Tibial nerve (tissue), 4 donors: ENCODE measurements at regions not wholly inside any gene's neighbourhood (a gene's known extent, or its start where the extent isn't known, plus 50 kb on each side); places are given as distances from the start of the nearest gene placed in this dataset.
"Not testable (repeated sequence)": the region's sequence is repeated elsewhere in the genome, so short reads cannot be mapped to it uniquely, and the experiment has no call there.

Source experiments
- DNase-seq, 2 donors: peaks; one replicate each; pipeline ENCODE4 v3.0.0-alpha.2; 2019; ENCODE audit warnings: low spot score in 2 of 2
- H3K27ac ChIP-seq, 4 donors: fragments of 200-600 bp; sonication (generic) in 3 of 4; one replicate each; pipeline ENCODE4 v1.5.1; 2017 to 2019; ENCODE audit warnings: mild to moderate bottlenecking in 1 of 4
- H3K27me3 ChIP-seq, 2 donors: fragments of 200-600 bp; sonication (generic) in 1 of 2; one replicate each; pipeline versions ENCODE4 v1.5.1 to v1.6.0; 2017 to 2019
- H3K36me3 ChIP-seq, 3 donors: fragments of 200-600 bp; sonication (generic); one replicate each; pipeline ENCODE4 v1.5.1; 2018 to 2019
- H3K4me1 ChIP-seq, 4 donors: fragments of 200-600 bp; sonication (generic) in 3 of 4; one replicate each; pipeline ENCODE4 v1.5.1; 2017 to 2019
- H3K4me3 ChIP-seq, 4 donors: fragments of 200-600 bp; sonication (generic) in 3 of 4; one replicate each; pipeline ENCODE4 v1.5.1; 2017 to 2019; ENCODE audit warnings: mild to moderate bottlenecking in 1 of 4, moderate library complexity in 1 of 4
- H3K9me3 ChIP-seq, 4 donors: fragments of 200-600 bp; sonication (generic) in 3 of 4; one replicate each; pipeline ENCODE4 v1.5.1; 2017 to 2019
- EP300 ChIP-seq, 2 donors: sonication (generic); formaldehyde crosslinking; IDR thresholded peaks; one replicate each; pipeline ENCODE4 v1.6.1; 2017; ENCODE audit warnings: antibody characterized with exemption in 2 of 2, mild to moderate bottlenecking in 1 of 2
- POLR2A ChIP-seq, 2 donors: fragments of 450-650 bp; IDR thresholded peaks; one replicate each; pipeline ENCODE4 v1.6.1; 2017; ENCODE audit warnings: antibody characterized with exemption in 2 of 2, mild to moderate bottlenecking in 2 of 2, moderate library complexity in 2 of 2
- WGBS, 2 donors: methylation state at CpG; one replicate each; pipeline ENCODE4 v1.1.5; 2018; 5-methylcytosine and 5-hydroxymethylcytosine counted together
- TF ChIP-seq, protein P1 (sequence below), 5 experiments: fragments of 200-600 bp in 3 of 5; fragments of 450-650 bp in 2 of 5; sonication (generic) in 3 of 5; IDR thresholded peaks; one replicate each; pipeline ENCODE4 v1.5.1; 2016 to 2019; ENCODE audit warnings: antibody characterized with exemption in 5 of 5, mild to moderate bottlenecking in 3 of 5, moderate library complexity in 2 of 5

DNA sequence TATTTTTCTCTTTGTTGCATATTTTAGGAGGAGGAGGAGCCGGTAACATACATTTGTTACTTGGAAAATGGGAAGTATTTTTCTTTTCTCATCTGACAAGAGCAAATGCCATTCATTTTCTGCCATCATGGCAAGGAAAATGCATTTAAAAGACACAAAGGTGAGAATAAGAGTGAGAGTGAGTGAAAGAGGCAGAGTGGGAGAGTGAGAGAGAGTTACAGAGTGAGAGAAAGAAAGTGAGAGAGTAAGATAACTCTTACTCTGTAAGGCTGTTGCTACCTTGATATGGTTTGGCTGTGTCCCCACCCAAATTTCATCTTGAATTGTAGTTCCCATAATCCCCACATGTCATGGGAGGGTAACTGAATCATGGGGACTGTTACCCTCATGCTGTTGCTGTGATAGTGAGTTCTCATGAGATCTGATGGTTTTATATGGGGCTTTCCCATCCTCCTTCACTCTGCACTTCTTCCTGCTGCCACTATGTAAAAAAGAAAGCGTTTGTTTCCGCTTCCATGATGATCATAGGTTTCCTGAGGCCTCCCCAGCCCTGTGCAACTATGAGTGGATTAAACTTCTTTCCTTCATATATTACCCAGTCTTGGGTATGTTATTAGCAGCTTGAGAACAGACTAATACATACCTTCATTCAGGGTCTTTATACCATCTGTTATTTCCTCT is 64.2 kb downstream of the ASCL1 start:
- H3K4me3 ChIP-seq = no peak overlapping the region
- no peak for TF ChIP-seq POLR2A (IDR thresholded peaks at IDR 0.05)
- TF ChIP-seq, protein P1, sequence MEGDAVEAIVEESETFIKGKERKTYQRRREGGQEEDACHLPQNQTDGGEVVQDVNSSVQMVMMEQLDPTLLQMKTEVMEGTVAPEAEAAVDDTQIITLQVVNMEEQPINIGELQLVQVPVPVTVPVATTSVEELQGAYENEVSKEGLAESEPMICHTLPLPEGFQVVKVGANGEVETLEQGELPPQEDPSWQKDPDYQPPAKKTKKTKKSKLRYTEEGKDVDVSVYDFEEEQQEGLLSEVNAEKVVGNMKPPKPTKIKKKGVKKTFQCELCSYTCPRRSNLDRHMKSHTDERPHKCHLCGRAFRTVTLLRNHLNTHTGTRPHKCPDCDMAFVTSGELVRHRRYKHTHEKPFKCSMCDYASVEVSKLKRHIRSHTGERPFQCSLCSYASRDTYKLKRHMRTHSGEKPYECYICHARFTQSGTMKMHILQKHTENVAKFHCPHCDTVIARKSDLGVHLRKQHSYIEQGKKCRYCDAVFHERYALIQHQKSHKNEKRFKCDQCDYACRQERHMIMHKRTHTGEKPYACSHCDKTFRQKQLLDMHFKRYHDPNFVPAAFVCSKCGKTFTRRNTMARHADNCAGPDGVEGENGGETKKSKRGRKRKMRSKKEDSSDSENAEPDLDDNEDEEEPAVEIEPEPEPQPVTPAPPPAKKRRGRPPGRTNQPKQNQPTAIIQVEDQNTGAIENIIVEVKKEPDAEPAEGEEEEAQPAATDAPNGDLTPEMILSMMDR (IDR thresholded peaks at IDR 0.05) = no peak
- TF ChIP-seq EP300 (IDR thresholded peaks at IDR 0.05) = no peak
- H3K27me3 ChIP-seq = no peaks in the 10 kb centered on the region
- H3K36me3 ChIP-seq = no peaks in the 10 kb centered on the region
- no peaks in the 10 kb centered on the region for H3K9me3 ChIP-seq
- DNase-seq = no peak
- H3K27ac ChIP-seq = no peak overlapping the region
- H3K4me1 ChIP-seq = no peaks in the 10 kb centered on the region
- WGBS, 2 donors = 78 to 87% methylated on average over 3 of the region's 3 CpGs

DNA sequence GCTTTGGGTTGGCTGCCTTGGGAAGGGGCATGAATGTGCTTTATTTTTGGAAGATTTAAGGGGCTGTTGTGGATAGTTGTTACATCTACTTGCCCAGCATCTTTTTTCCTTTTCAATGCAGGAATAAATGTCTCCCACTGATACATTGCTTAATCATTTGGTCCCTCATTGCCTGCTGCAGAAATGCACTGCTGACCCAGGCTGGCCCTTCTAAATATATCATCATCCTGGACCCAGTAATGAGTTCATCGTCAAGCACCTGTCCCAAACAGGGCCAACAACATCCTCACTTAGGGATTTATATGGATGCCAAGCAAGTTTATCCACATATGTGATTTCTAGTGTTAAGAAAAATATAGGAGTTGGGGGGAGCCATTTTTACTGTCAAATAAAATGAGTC is 67.2 kb downstream of the ASCL1 start:
- WGBS, 2 donors = 88 to 90% methylated on average over 1 of the region's 1 CpG
- H3K27ac ChIP-seq = no peak overlapping the region
- no peak for TF ChIP-seq EP300 (IDR thresholded peaks at IDR 0.05)
- no peak for TF ChIP-seq POLR2A (IDR thresholded peaks at IDR 0.05)
- TF ChIP-seq, protein P1 (IDR thresholded peaks at IDR 0.05) = no peak
- H3K36me3 ChIP-seq = no peaks in the 10 kb centered on the region
- H3K4me1 ChIP-seq = no peaks in the 10 kb centered on the region
- no peaks in the 10 kb centered on the region for H3K27me3 ChIP-seq
- H3K4me3 ChIP-seq = no peak overlapping the region
- H3K9me3 ChIP-seq = no peaks in the 10 kb centered on the region
- no peak for DNase-seq

DNA sequence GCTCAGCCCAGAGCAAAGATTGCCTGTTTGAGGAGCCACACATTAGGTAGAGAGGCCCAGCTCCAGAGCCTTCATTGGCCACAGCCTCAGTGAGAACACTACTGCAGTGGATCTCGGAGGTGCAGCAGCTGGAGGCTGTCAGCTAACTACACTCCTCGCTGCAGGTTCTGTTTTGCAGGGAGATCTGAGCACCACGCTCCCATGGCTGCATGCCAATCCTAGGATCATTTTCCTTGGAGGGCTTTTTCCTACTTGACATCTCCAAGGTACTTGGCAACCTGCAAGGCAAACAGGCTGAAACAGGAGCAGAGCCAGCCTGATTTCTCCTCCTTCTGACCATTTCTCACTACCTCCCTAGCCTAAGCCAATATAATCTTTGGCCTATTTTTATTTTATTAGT is 69.2 kb downstream of the ASCL1 start:
- H3K27ac ChIP-seq, H3K9me3 ChIP-seq, H3K36me3 ChIP-seq, H3K27me3 ChIP-seq, H3K4me3 ChIP-seq, H3K4me1 ChIP-seq, DNase-seq: not testable (repeated sequence)
- WGBS, 2 donors = 36 to 61% methylated on average over 3 of the region's 3 CpGs

DNA sequence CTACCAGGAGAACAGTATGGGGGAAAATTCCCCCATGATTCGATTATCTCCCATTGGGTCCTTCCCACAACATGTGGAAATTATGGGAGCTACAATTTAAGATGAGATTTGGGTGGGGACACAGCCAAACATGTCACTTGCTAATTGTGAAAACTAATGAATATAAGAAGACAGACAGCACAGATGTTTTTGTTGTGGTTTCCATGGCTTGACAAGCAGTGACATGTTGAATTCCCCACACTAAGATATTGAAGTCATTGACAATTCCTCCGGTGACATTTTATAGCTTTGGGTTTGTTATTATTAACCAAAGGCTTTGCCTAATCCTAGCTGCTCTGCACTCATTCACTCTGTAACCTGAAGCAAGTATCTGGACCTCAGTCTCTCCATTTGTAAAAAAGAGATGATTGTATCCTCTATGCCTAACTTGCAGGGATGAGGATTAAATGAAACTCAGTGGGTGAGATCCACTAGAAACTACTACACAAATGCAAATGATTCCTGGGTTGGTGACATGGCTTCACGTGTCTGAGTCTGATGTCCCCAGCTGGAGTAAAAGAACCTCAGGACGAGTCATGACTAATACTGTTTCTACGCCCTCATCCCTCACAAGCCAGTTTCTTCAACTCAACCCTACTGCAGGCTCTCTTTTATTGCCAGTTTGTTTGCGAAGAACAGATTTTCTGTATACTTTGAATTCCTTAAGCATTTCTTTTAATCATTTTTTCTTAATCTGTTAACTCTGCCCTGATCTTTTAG is 71.6 kb downstream of the ASCL1 start:
- no peaks in the 10 kb centered on the region for H3K9me3 ChIP-seq
- H3K27ac ChIP-seq = no peak overlapping the region
- no peak overlapping the region for H3K4me3 ChIP-seq
- H3K36me3 ChIP-seq = no peaks in the 10 kb centered on the region
- no peaks in the 10 kb centered on the region for H3K4me1 ChIP-seq
- 63 to 73% methylated on average over 6 of the region's 6 CpGs for WGBS, 2 donors
- H3K27me3 ChIP-seq = no peaks in the 10 kb centered on the region
- TF ChIP-seq, protein P1 (IDR thresholded peaks at IDR 0.05) = no peak
- no peak for TF ChIP-seq EP300 (IDR thresholded peaks at IDR 0.05)
- TF ChIP-seq POLR2A (IDR thresholded peaks at IDR 0.05) = no peak
- no peak for DNase-seq

DNA sequence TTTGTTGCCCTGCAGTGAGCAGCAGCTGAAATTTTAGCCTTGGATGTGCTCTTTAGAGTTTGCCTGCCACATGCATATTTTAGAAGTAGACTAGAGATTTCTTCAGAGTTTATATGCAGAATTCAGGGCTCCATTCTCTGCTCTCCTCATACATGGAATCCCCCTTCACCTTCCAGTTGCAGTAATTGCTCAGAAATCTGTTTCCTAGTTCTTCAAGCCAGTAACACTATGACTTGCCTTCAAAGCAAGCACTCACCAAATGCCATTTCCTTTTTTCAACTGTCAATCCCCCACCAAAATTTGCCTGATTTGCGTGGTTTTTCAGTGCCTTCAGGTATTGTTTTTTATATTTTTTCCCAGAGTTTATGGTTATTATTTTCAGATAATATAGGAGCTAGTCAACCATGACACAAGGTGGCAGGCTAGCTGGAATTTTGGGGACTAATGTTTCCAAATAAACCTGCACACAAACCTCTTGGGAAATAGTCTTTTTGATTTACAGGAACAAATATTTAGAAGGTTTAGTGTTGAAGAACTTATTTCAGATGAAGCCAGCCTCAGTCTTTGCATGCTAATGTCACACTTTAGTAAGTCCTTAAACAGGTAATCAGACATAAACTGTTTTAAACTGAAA is 79.2 kb downstream of the ASCL1 start:
- H3K4me1 ChIP-seq = no peaks in the 10 kb centered on the region
- no peaks in the 10 kb centered on the region for H3K36me3 ChIP-seq
- no peak for DNase-seq
- 56 to 61% methylated on average over 1 of the region's 1 CpG for WGBS, 2 donors
- no peak overlapping the region for H3K4me3 ChIP-seq
- peaks cover 0 to 5% (median 0%) of the 10 kb centered on the region in 4 donors for H3K9me3 ChIP-seq
- H3K27me3 ChIP-seq = no peaks in the 10 kb centered on the region
- TF ChIP-seq POLR2A (IDR thresholded peaks at IDR 0.05) (no peak), EP300 (IDR thresholded peaks at IDR 0.05) (no peak)
- TF ChIP-seq, protein P1 (IDR thresholded peaks at IDR 0.05) = no peak
- H3K27ac ChIP-seq = no peak overlapping the region
